ENCODE measurements at regions not wholly inside any gene's neighbourhood (a gene's known extent, or its start where the extent isn't known, plus 50 kb on each side); places are given as distances from the start of the nearest gene placed in this dataset.

DNA sequence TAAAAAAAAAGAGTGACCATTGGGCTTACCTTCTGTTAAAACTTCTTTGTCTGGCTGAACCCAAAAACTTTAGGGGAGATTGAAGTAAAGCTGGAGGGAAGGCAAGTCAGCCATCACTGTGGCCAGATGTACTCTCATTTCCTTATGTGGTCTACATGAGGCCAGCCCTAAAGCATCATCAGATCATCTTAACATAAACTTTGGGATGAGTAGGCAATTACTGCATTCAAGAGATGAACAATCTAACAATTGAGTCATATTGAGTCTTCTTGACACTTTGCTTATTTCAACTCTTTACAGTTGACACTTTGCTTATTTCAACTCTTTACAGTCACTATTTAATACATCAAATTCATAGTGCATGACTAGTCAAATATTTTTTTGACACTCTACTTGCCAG is 155.6 kb downstream of the QPCT start:
- Histone ChIP-seq H3K79me2 (ENCODE audit: control insufficient read depth, insufficient read depth, low read length) (no peaks in the 10 kb centered on the region), H4K20me1 (replicated peaks; ENCODE audit: control insufficient read depth, insufficient read depth, low read length) (no peaks in the 10 kb centered on the region), H3K9me1 (ENCODE audit: control insufficient read depth, insufficient read depth, low read length) (no peaks in the 10 kb centered on the region), H3K27me3 (ENCODE audit: control insufficient read depth in 2 of 2, insufficient read depth in 2 of 2, low read length in 2 of 2) (no peaks in the 10 kb centered on the region), H3K4me2 (ENCODE audit: insufficient read depth, low read length) (no peak overlapping the region), H3K9me3 (replicated peaks; ENCODE audit: control insufficient read depth, insufficient read depth, low read depth, low read length) (no peaks in the 10 kb centered on the region), H3K36me3 (ENCODE audit: control insufficient read depth, insufficient read depth, low read length) (no peaks in the 10 kb centered on the region), H3K4me3 (no peak overlapping the region), H2AFZ (ENCODE audit: low read depth, low read length) (no peak overlapping the region), H3K4me1 (replicated peaks in 1 of 2; ENCODE audit: control insufficient read depth in 2 of 2, insufficient read depth in 2 of 2, low read length in 2 of 2) (no peaks in the 10 kb centered on the region), H3K27ac (ENCODE audit: extremely low read depth, low read depth, low read length) (no peak overlapping the region), H3K9ac (ENCODE audit: insufficient read depth in 1 of 2, low read depth in 2 of 2, low read length in 2 of 2) (no peak overlapping the region)
- in situ Hi-C loops (cut with MboI) (no loop called here), intact Hi-C loops (cut with micrococcal nuclease) (no loop called here)
- CTCF ChIA-PET (ENCODE audit: low intra/inter-chr PET ratio): no interaction called here
- no TSS peak for BruUV-seq (replicated peaks)
- DNase-seq (ENCODE audit: extremely low read depth in 1 of 4, low spot score in 3 of 4) (no peak), ATAC-seq (no peak), FAIRE-seq (no peak)
- no peak for TF ChIP-seq ZKSCAN3 (CRISPR knock-in tag; IDR thresholded peaks at IDR 0.05)
- TF ChIP-seq, protein P1, sequence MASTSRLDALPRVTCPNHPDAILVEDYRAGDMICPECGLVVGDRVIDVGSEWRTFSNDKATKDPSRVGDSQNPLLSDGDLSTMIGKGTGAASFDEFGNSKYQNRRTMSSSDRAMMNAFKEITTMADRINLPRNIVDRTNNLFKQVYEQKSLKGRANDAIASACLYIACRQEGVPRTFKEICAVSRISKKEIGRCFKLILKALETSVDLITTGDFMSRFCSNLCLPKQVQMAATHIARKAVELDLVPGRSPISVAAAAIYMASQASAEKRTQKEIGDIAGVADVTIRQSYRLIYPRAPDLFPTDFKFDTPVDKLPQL (IDR thresholded peaks at IDR 0.05; ENCODE audit: extremely low read depth, insufficient read length): no peak
- TF ChIP-seq CBX1 (IDR thresholded peaks at IDR 0.05; ENCODE audit: low read depth): no peak
- no peak for TF ChIP-seq NFIX (CRISPR knock-in tag; IDR thresholded peaks at IDR 0.05; ENCODE audit: low read depth)
- no peak for TF ChIP-seq TAF1 (IDR thresholded peaks at IDR 0.05; ENCODE audit: control insufficient read depth, extremely low read depth, insufficient read depth, low read length, severe bottlenecking)
- TF ChIP-seq EWSR1 (IDR thresholded peaks at IDR 0.05; ENCODE audit: borderline replicate concordance, low read depth, partially characterized antibody): no peak
- TF ChIP-seq PHB2 (IDR thresholded peaks at IDR 0.05; ENCODE audit: low read depth): no peak
- no peak for TF ChIP-seq TCF3 (CRISPR knock-in tag; IDR thresholded peaks at IDR 0.05)
- TF ChIP-seq, protein P2, sequence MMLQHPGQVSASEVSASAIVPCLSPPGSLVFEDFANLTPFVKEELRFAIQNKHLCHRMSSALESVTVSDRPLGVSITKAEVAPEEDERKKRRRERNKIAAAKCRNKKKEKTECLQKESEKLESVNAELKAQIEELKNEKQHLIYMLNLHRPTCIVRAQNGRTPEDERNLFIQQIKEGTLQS (IDR thresholded peaks at IDR 0.05): no peak
- TF ChIP-seq, protein P2 (CRISPR knock-in tag; conservative IDR thresholded peaks at IDR 0.05): no peak
- TF ChIP-seq, protein P3, sequence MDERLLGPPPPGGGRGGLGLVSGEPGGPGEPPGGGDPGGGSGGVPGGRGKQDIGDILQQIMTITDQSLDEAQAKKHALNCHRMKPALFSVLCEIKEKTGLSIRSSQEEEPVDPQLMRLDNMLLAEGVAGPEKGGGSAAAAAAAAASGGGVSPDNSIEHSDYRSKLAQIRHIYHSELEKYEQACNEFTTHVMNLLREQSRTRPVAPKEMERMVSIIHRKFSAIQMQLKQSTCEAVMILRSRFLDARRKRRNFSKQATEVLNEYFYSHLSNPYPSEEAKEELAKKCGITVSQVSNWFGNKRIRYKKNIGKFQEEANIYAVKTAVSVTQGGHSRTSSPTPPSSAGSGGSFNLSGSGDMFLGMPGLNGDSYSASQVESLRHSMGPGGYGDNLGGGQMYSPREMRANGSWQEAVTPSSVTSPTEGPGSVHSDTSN (CRISPR knock-in tag; IDR thresholded peaks at IDR 0.05; ENCODE audit: low read depth): no peak
- TF ChIP-seq, protein P3 (tag; conservative IDR thresholded peaks at IDR 0.05; ENCODE audit: low read depth): no peak
- no peak for TF ChIP-seq NCOA2 (IDR thresholded peaks at IDR 0.05; ENCODE audit: partially characterized antibody in 2 of 2)
- no peak for TF ChIP-seq PHF21A (IDR thresholded peaks at IDR 0.05; ENCODE audit: borderline replicate concordance, low read depth)
- TF ChIP-seq ZC3H11A (IDR thresholded peaks at IDR 0.05; ENCODE audit: low read depth, low read length): no peak
- no peak for TF ChIP-seq U2AF1 (optimal IDR thresholded peaks at IDR 0.05; ENCODE audit: low read depth, low read length)
- no peak for TF ChIP-seq DPF2 (IDR thresholded peaks at IDR 0.05)
- TF ChIP-seq, protein P4, sequence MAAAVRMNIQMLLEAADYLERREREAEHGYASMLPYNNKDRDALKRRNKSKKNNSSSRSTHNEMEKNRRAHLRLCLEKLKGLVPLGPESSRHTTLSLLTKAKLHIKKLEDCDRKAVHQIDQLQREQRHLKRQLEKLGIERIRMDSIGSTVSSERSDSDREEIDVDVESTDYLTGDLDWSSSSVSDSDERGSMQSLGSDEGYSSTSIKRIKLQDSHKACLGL (CRISPR knock-in tag; IDR thresholded peaks at IDR 0.05; ENCODE audit: borderline replicate concordance, poor library complexity, severe bottlenecking): no peak
- TF ChIP-seq MEIS2 (IDR thresholded peaks at IDR 0.05; ENCODE audit: partially characterized antibody): no peak
- POLR2A ChIA-PET: no interaction called here

All from K562 (cell line).